ENCODE measurements at regions not wholly inside any gene's neighbourhood (a gene's known extent, or its start where the extent isn't known, plus 50 kb on each side); places are given as distances from the start of the nearest gene placed in this dataset.

GRCh38 chr15:28786521-28786920 lies 61.9 kb downstream of the GOLGA6L7 start:
- TF ChIP-seq CEBPB (IDR thresholded peaks at IDR 0.05) (no peak), CREB1 (IDR thresholded peaks at IDR 0.05; ENCODE audit: low read depth) (no peak), EP300 (IDR thresholded peaks at IDR 0.05; ENCODE audit: borderline replicate concordance) (no peak), EGR1 (IDR thresholded peaks at IDR 0.05) (no peak), MAX (IDR thresholded peaks at IDR 0.05) (no peak), RAD21 (IDR thresholded peaks at IDR 0.05; ENCODE audit: low read depth) (no peak), TCF12 (IDR thresholded peaks at IDR 0.05; ENCODE audit: low read depth) (no peak), YY1 (IDR thresholded peaks at IDR 0.05; ENCODE audit: low read depth) (no peak), TAF1 (IDR thresholded peaks at IDR 0.05; ENCODE audit: low read depth) (no peak), NFIC (IDR thresholded peaks at IDR 0.05) (no peak), FOXM1 (IDR thresholded peaks at IDR 0.05; ENCODE audit: borderline replicate concordance, low read depth) (no peak), TEAD4 (IDR thresholded peaks at IDR 0.05) (no peak), ZBTB7A (IDR thresholded peaks at IDR 0.05; ENCODE audit: low read depth) (no peak)
- TF ChIP-seq, protein P1, sequence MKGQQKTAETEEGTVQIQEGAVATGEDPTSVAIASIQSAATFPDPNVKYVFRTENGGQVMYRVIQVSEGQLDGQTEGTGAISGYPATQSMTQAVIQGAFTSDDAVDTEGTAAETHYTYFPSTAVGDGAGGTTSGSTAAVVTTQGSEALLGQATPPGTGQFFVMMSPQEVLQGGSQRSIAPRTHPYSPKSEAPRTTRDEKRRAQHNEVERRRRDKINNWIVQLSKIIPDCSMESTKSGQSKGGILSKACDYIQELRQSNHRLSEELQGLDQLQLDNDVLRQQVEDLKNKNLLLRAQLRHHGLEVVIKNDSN (IDR thresholded peaks at IDR 0.05): no peak
- TF ChIP-seq, protein P2, sequence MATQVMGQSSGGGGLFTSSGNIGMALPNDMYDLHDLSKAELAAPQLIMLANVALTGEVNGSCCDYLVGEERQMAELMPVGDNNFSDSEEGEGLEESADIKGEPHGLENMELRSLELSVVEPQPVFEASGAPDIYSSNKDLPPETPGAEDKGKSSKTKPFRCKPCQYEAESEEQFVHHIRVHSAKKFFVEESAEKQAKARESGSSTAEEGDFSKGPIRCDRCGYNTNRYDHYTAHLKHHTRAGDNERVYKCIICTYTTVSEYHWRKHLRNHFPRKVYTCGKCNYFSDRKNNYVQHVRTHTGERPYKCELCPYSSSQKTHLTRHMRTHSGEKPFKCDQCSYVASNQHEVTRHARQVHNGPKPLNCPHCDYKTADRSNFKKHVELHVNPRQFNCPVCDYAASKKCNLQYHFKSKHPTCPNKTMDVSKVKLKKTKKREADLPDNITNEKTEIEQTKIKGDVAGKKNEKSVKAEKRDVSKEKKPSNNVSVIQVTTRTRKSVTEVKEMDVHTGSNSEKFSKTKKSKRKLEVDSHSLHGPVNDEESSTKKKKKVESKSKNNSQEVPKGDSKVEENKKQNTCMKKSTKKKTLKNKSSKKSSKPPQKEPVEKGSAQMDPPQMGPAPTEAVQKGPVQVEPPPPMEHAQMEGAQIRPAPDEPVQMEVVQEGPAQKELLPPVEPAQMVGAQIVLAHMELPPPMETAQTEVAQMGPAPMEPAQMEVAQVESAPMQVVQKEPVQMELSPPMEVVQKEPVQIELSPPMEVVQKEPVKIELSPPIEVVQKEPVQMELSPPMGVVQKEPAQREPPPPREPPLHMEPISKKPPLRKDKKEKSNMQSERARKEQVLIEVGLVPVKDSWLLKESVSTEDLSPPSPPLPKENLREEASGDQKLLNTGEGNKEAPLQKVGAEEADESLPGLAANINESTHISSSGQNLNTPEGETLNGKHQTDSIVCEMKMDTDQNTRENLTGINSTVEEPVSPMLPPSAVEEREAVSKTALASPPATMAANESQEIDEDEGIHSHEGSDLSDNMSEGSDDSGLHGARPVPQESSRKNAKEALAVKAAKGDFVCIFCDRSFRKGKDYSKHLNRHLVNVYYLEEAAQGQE (IDR thresholded peaks at IDR 0.05; ENCODE audit: low read depth): no peak

- TF ChIP-seq, protein P2 (IDR thresholded peaks at IDR 0.05; ENCODE audit: low read depth): no peak
- TF ChIP-seq FOXM1 (IDR thresholded peaks at IDR 0.05; ENCODE audit: borderline replicate concordance, low read depth): no peak
- TF ChIP-seq NFIC (IDR thresholded peaks at IDR 0.05): no peak
- TF ChIP-seq, protein P1 (IDR thresholded peaks at IDR 0.05): no peak
- no peak for TF ChIP-seq CEBPB (IDR thresholded peaks at IDR 0.05)
- TF ChIP-seq TCF12 (IDR thresholded peaks at IDR 0.05; ENCODE audit: low read depth): no peak
- TF ChIP-seq ZBTB7A (IDR thresholded peaks at IDR 0.05; ENCODE audit: low read depth): no peak
- TF ChIP-seq TEAD4 (IDR thresholded peaks at IDR 0.05): no peak
- TF ChIP-seq EP300 (IDR thresholded peaks at IDR 0.05; ENCODE audit: borderline replicate concordance): no peak
- no peak for TF ChIP-seq CREB1 (IDR thresholded peaks at IDR 0.05; ENCODE audit: low read depth)
- TF ChIP-seq YY1 (IDR thresholded peaks at IDR 0.05; ENCODE audit: low read depth): no peak
These were observed 64.6 kb downstream of the GOLGA6L7 start for GRCh38 chr15:28783873-28784272.

DNA sequence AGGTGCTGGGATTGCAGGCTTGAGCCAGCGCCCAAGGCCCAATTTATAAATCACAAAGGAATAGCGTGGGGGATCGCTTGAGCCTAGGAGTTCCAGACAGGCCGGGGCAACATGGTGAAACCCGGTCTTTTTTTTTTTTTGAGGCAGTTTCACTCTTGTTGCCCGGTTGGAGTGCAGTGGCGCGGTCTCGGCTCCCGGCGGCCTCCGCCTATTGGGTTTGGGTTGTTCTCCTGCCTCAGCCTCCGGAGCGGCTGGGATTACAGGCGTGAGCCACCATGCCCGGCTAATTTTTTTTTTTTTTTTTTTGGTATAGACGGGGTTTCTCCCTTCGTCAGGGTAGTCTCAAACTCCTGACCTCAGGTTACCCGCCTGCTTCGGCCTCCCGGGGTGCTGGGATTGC lies 65.0 kb downstream of the GOLGA6L7 start:
- TF ChIP-seq RAD21 (IDR thresholded peaks at IDR 0.05; ENCODE audit: low read depth): no peak
- TF ChIP-seq, protein P2 (IDR thresholded peaks at IDR 0.05; ENCODE audit: low read depth): no peak
- no peak for TF ChIP-seq CREB1 (IDR thresholded peaks at IDR 0.05; ENCODE audit: low read depth)
- no peak for TF ChIP-seq NFIC (IDR thresholded peaks at IDR 0.05)
- no peak for TF ChIP-seq TEAD4 (IDR thresholded peaks at IDR 0.05)
- no peak for TF ChIP-seq YY1 (IDR thresholded peaks at IDR 0.05; ENCODE audit: low read depth)
- TF ChIP-seq, protein P1 (IDR thresholded peaks at IDR 0.05): no peak
- TF ChIP-seq EP300 (IDR thresholded peaks at IDR 0.05; ENCODE audit: borderline replicate concordance): no peak
- no peak for TF ChIP-seq EGR1 (IDR thresholded peaks at IDR 0.05)
- no peak for TF ChIP-seq TCF12 (IDR thresholded peaks at IDR 0.05; ENCODE audit: low read depth)
- no peak for TF ChIP-seq MAX (IDR thresholded peaks at IDR 0.05)
- TF ChIP-seq ZBTB7A (IDR thresholded peaks at IDR 0.05; ENCODE audit: low read depth): no peak
- no peak for TF ChIP-seq TAF1 (IDR thresholded peaks at IDR 0.05; ENCODE audit: low read depth)
- no peak for TF ChIP-seq FOXM1 (IDR thresholded peaks at IDR 0.05; ENCODE audit: borderline replicate concordance, low read depth)
- TF ChIP-seq CEBPB (IDR thresholded peaks at IDR 0.05): no peak

DNA sequence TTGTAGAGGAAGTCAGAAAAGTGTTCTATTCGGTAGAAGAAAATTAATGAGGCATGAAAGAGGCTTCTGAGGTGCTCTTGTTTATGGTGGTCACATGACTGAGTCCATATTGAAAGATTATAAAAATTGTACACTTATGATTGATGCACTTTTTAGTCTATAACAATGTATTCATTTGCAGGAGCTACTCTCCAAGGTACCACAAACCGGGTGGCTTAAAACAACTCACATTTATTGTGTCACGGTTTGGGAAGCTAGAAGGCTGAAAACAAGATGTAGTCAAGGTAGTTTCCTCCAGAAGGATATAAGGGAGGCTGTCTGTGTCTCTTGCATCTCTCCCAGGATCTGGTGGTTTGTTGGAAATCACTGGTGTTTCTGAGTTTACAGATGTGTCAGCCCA lies 60.6 kb upstream of the GOLGA8M start:
- TF ChIP-seq, protein P2 (IDR thresholded peaks at IDR 0.05; ENCODE audit: low read depth): peak; percentile 64

All from Ishikawa (cell line).